Stimulated activated CD8-positive, alpha-beta memory T cell treated with anti-CD3 and anti-CD28 coated beads, Interleukin-15, amount 100 ng/mL, for 24 hours (primary cell): ENCODE measurements at regions not wholly inside any gene's neighbourhood (a gene's known extent, or its start where the extent isn't known, plus 50 kb on each side); places are given as distances from the start of the nearest gene placed in this dataset.

ENCODE experiments used
- DNase-seq: peaks from one replicate; pipeline ENCODE4 v3.0.0-alpha.2; 2020; ENCODE audit warnings: low read depth

DNA sequence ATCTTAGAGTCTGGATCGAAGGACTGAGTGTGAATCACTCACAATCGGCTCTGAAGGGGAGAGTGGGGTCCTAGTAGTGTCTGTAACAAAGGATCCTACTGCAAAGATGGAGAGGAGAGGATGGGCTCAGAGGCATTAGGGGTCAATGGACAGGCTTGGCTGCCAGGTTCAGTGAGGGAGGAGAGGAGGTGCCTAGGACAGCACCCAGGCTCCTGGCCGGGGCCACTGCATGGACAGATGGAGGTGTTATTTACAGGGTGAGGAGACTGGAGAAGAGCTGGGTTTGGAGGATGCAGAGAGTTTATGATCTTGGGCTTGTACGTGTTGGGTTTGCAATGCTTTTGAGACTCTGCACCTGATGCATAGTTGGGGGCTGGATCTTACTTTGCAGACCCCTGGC, 658.9 kb downstream of the PTPRU start:
- DNase-seq, result no peak

DNA sequence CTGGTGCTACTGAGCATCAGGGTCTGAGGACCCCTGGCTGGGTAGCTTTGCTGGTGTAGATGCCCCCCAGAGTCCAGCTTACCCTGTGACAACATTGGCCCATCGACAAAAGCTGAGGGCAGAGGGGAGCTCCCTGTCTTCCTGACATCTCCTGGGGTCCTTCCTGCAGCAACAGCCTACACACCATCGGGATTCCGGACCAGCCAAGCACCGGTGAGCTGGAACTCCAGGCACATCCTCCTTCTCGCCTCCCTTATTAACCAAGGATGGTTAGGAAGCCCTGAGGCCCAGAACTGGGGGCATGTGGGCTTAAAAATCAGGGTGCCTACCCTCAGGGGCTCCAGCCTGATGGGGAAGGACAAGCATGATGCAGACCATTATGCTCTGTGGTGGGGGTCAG, 658.0 kb downstream of the PTPRU start:
- no peak for DNase-seq

DNA sequence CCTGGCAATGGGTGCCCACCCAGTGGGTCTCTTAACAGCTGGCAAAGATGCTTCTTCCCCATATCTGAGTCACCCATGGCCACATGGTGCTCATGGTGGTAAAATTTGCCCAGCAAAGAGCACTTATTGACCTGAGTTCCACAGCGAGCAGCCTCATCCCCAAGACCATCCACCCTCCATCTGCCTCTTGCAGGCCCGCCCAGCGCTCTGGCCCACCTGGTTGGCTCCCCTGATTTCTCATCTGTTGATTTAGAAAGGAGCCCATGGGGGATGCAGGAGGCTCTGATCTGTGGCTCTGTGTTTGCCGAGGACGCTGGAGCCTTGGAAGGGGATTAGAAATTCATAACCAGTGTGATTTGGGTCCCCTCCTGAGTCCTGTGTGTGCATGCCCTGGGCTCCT, 657.5 kb downstream of the PTPRU start:
- DNase-seq, result no peak

DNA sequence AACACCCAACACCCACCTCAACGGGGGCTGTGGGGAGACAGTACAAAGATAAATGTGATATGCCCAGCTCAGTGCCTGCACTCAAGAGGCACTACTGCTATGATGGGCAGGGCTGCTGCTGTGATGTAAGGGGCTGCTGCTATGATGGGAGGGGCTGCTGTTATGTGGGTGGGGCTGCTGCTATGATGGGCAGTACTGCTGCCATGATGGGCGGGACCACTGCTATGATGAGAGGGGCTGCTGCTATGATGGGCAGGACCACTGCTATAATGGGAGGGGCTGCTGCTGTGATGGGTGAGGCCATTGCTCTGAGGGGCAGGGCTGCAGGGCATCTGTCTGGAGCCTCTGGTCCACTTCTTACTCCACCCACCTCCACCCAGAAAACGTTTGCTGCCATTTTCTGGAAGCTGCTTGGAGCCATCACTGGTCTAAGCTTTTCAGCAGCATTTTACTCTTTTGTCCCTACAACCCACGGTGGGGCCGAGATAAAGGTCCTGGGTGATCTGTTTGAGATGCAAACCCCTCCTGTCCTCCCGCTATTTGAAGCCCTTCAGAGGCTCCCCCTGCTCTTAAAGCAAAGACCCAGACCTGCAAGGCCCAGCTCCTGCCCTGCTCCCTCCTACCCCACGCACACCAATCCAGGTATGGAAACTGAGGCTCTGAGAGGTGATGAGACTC, 656.9 kb downstream of the PTPRU start:
- no peak for DNase-seq

DNA sequence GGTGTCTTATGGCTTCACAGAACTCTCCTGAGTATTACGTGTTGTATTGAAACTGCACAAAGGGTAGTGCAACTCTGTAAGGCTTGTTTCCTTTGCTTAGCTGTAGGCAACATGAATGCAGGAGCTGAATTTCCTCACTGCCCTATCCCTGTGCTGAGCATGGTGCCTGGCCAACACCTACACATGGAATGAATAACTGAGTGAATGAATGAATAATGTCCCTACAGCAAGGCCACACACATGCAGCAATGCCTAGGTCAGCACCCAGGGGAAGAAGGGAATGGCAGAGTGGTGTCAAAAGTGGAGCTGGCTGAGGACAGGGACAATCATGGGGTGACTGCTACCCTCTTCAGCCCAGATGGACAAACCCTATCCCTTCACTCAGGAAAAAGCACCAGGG, 655.9 kb downstream of the PTPRU start:
- DNase-seq, result no peak

DNA sequence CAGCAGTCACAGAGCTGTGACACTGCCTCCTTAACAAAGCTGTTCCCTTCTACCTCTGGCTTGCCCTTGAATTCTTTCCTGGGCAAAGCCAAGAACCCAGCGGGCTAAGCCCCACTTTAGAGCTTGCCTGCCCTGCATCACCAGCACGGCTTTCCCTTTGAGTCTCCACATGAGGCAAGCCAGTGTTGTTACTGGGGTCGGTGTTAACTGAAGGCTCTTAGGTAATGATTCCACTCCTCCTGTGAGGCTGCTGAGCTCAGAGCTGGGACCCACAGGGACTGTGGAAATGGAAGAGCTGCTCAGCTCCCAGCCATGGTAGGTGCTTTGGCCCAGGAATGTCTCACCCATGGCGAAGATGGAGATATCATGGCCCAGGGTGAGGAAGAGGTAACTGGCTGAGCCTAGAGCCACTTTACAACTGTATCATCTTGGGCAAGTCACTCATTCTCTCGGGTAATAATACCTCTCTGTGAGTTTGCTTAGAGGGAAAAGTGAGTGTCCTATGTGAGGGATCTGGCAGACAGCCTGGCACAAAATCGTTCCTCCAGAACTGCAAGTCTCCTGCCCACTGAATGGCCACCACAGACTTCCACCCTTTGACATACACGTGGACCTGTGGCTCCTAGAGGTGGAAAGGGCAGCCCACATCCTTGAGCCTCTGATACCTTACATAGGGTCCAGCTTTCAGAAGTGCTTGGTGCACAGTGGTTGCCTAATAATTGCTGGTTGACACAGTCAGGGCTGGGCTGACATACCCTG, 654.1 kb downstream of the PTPRU start:
- DNase-seq, result no peak

DNA sequence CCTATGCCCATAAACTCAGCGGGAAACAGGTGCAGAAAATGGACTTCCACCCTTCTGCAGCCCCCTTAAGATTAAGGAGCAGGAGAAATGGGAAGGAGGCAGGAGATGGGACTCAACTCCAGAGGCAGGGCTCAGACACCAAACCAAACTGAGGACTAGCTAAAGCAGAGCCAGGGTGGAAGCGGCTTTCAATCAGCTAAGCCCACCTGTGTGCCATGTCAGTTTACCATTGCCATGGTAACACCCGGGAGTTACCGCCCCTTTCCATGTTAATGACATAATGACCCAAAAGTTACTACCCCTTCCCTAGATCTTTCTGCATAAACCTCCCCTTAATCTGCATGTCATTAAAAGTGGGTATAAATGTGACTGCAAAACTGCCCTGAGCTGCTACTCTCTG, 653.5 kb downstream of the PTPRU start:
- no peak for DNase-seq

DNA sequence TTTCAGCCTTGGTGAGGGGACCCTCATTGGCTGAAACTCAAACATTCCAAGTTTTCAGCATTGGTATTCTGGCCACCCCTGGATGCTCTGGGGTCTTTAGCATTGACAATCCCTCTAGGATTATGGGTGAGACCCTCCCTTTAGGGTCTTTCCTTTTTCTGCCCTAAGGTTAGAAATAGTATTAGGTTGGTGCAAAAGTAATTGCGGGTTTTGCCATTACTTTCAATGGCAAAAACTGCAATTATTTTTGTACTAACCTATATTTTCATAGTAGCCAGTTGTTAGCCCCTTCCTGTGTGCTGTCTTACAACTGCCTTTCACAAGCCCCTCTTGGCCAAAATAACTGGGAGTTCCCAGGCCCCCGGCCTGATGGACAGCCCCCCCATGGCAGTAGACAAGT, 648.4 kb downstream of the PTPRU start:
- no peak for DNase-seq

DNA sequence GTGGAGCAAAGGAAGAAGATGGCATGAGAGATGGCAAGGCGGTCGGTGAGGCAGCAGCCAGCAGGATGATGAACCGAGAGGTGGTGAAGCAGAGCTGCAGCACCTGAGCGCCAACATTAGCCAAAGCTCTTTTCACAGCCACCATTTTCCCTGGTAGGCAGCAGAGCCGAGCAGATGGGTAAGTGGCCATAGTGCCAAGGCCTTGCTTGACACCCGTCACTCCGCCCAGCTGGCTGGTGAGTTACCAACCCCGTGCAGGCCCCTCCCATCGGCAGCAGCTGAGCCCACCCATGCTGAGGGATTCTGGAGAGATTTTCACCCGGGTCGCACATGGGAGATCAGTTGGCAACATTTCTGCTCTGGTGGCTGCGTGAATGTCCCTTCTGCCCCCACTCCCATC, 647.7 kb downstream of the PTPRU start:
- DNase-seq, result no peak

DNA sequence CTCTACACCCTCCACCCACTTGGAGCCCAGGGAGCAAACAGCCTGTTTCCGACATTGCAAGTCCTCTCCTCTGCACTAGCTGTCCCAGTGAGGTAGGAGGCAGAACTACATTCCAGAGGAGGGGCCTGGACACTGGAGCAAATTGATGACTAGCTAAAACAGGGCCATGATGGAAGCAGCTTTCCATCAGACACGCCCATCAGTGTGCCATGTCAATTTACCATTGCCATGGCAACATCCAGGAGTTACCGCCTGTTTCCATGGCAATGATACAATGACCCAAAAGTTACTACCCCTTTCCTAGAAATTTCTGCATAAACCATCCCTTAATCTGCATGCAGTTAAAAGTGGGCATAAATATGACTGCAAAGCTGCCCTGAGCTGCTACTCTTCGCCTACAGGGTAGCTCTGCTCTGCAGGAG, 647.1 kb downstream of the PTPRU start:
- no peak for DNase-seq

DNA sequence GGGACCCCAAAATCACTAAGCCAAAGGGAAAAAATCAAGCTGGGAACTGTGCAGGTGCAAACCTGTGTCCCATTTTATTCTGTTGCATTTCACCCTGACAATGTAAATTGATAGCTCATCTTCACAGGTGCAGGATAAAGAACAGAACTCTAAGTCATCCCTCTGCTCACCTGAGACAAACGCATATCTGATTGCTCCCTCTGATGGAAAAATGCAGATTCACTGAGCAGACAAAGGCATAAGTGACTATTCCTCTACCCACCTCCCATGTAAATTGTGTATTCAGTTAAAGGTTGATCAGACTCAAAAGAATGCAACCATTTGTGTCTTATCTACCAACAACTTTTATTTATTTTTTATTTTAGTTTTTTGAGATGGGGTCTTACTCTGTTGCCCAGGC, 644.2 kb downstream of the PTPRU start:
- DNase-seq, result no peak

DNA sequence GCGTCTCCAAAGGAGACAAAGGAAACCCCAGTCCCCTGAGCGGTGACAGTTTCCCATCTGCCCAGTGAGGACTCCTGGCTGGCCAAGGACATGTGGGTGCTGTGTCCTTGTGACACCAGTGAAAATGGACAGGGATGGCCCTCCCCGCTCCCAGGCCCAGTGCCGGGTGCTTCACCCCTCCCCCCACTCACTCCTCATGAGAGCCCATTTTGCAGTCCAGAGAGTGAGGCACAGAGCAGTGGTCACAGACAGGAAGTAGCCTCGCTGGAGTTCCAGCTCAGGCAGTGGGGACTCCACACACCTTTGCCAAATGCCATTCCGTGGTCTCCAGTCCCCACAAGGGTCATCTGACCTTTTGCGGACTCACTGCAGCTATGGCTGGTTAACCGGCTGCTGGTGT, 642.9 kb downstream of the PTPRU start:
- DNase-seq, result no peak

DNA sequence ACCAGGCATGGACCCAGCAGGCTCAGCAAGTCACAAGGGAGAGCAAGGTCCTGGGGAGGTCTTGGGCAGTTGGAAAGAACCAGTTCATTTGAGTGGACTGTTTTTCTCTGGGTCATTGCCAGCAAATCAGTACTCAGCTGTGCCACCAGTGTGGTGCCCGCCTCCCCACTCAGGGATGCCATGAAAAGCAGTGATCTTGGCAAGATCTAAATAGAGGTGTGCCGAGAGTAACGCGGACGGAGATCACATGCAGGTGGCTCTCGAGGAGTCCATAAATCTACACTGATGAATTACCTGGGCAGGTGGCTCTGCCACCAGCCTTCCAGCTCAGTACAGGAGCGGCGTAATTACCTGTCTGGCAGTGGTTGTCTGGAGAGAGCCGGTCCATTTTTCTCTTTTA, 642.2 kb downstream of the PTPRU start:
- DNase-seq, result no peak

DNA sequence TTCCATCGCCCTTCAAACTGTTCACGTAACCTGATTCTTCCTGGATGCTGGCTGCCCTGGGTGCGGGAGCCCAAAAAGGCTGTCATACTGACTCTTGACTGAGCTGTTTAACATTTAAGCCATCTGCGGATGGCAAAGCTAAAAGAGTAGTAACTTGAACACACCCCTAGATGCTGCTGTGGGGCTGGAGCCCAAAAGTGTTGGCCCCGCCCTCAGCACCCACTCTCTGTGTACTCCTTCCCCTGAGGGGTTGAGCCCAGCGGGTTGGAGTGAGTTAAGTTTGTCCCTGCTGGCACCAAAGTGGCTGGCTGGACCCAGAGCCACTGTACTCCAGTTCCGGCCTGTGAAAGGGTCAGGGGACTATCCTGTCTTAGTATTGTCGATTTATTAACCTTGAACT, 640.6 kb downstream of the PTPRU start:
- DNase-seq, result no peak

DNA sequence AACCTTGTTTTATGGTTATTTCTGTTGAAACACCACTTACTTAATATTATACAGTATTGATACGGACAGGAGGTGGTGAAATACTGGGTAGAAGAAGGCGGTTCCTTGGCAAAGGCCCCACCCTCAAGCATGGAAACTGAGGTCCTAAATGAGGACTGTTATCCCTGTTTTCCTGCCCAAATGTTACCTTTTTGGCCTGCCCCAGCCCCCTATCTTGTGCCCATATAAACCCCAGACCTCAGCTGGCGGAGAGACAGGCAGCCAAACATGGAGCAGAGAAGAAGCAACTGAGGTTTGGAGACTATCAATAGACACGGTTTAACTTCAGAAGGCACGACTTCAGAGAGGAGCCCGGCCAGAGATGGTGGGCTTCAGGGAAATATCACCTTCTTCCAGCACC, 640.1 kb downstream of the PTPRU start:
- no peak for DNase-seq

DNA sequence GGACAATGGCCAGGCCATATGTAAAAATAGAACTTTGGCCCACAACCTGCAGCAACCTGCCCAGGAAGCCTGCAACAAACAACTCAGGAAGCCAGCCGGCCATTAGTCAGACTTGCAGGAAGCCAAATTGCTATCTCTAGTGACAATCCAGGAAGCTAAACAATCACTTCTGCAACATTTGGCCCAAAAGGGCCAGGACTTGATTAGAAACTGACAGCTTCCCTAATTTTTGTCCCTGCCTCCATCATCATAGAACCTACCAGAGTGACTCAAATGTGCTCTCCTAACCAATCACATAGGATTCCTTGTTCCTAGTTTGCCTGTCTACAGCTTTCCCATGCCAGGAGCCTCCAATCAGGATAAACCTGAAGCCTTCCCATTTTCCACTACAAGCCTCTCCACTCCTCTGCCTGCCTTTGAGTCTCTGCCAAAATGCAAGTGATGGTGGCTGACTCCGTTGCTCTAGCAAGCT, 639.3 kb downstream of the PTPRU start:
- no peak for DNase-seq

DNA sequence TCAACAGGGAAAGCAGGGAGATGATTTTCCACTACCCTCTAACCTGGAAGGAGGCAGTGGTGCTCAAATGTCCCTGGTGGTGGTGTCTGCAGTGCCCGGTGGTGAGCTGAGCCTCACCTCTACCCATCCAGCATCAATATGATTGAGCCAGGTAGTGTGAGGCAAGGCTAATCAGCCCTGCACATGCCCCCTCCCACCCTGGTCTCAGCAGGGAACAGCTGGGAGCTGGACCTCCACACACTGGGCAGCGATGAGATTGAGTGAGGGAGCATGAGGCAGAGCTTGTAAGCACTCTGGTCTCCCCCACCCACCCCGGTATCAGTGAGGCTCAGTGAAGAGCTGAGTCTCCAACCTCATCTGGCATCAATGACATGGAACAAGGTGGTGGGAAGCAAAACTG, 634.3 kb downstream of the PTPRU start:
- no peak for DNase-seq

DNA sequence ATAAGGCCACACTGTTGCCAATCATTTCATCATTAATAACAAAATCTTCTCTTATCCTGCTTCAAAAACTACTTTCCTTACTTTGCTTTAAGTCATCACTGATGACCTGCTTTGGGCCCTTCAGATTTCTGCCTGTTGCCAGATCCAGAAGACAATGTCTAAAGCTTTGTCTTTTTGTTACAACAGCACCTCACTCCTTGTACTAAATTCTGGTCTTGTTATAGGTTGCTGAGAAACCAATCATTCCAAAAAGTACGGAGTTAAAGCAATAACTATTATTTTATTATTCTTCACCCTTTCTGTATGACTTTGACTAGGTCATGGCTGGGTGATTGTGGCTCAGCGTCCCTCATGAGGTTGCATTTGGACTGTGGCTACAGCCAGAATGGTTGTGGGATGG, 633.5 kb downstream of the PTPRU start:
- no peak for DNase-seq

DNA sequence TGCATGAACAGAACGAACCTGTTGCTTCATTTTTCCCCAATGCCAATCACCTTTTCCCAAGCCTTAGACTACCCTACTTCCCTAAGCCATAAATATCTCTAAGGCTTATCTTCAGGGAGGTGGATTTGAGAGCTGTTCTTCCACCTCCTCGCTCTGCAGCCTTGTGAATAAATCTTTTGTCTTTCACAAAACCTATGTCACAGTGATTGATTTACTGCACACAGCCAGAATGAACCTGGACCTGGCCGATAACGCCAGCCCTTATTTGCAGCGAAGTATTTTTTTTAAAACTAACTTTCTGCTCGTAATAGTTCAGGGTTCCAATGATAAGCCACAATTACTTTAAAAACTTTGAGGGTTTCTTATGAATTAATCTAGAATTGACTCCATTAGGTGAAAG, 632.6 kb downstream of the PTPRU start:
- DNase-seq, result no peak

DNA sequence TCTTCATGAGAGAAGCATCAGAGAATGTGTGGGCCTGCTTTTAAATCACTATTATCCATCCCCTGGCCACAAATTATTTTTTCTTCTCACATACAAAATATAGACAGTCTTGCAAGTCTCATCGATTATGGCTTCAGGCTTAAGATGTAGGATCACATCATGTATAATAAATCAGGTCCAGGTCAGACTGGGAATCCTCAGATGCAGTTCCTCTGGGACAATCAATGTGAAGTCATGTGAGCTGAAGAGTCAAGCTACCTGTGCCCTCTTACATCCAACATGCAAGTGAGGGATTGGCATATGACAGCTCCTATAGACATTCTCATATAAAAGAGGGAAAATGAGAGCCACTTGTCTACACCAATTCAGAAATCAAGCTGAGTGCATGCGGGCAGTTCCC, 631.8 kb downstream of the PTPRU start:
- DNase-seq, result no peak

DNA sequence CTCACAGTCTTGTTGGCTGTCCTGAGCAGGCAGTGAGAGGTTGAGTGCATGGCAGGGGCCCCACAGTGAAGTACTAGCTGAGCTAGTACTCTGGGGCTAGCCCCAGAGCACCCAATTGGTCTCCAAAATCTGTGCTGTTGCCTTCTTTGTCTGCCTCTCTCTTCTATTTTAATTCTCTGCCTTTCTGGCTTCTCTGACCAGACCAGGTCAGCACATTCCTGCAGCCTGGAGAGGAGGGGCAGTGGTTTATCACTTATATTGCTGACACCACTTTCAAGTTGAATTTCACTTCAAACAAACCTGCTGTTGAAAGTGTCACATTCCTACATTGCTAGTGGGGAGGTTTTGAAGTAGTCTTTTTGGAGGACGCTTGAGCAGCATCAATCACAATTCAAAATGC, 628.7 kb downstream of the PTPRU start:
- no peak for DNase-seq

DNA sequence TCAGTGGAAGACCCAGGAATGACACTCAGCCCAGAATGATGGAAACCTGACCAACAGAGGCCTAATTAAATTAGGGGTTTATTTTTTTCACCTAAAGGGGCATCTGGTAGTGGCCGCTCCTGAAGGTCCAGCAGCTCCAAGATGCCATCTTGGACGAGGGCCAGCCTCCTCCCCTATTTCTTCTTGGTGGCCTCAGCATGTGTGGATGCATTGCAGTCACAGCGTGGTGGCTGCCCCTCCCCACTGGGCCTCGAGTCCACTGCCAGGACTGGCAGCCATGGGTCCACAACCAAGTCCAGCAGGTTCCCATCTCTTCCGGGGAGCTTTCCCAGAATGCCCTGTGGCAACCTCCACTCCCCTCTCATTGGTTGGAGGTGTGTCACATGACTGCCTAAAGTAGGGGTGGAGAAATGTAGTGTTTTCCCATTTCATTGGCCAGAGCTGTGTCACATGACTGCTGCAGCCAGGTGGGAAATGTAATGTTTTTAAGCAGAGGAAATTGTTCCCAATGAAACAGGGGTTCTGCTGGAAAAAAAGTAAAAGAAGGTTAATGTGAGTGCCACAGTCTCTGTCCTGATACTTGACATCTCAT, 628.2 kb downstream of the PTPRU start:
- no peak for DNase-seq

DNA sequence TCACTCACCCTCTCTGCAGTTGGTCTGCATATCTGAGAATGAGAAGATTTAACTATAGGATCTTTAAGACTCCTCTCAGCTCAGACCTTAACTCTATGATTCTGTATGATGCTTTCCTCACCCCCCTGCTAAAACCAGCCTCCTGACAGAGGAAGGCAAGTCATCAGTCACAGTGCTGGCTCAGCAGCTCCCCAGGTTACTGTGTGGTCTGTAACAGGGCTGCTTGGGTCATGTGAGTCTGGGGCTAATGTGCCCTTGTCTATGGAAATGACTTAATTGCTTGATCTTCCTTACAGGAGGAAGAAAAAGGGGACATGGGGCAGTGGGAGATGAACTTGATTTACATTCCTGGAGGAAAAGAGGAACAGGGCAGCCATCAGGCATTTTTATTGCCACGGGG, 625.6 kb downstream of the PTPRU start:
- DNase-seq, result no peak

DNA sequence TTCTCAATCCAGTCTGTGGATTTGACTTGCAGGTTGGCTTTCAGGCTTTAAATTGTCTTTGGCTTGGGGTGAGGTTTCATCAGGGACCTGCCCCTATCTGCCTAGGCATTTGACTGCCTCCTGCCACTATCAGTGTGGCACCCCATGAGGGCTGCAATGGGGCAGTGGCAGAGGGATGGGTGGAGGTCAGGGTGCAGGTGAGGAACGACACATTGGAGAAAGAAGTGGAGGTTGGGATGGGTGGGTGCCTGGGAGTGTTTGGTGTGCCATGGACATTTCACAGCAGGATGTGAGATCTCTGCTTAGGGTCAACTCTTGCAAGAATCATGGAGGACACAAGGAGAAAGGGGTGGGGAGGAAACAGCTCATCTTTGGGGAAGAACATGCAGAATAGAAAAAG, 625.1 kb downstream of the PTPRU start:
- no peak for DNase-seq
